Stimulated activated CD8-positive, alpha-beta memory T cell treated with anti-CD3 and anti-CD28 coated beads, Interleukin-4, amount 100 ng/mL, for 48 hours (primary cell): ENCODE measurements at regions not wholly inside any gene's neighbourhood (a gene's known extent, or its start where the extent isn't known, plus 50 kb on each side); places are given as distances from the start of the nearest gene placed in this dataset.

Experiments used
- DNase-seq: peaks from one replicate; pipeline ENCODE4 v3.0.0-alpha.2; 2020

DNA sequence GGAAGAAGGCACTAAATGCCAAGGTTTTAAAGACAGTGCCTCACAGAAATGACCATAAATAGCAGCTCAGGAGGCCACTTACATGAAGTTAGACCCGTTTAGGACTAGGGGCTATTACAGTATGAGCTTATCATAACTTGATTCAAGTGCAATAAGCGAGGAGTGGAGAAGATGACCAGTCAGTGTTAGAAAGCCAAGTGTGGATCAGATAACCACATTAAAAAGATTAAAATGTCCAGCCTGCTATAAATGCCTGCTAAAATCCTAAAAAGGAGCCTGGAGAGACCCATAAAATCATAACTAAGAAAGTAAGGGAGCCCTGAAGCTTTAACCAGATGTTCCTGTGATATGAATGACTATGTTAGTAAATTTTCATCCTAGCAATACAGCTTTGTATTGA lies 117.5 kb upstream of the ZNF521 start:
- DNase-seq = no peak

DNA sequence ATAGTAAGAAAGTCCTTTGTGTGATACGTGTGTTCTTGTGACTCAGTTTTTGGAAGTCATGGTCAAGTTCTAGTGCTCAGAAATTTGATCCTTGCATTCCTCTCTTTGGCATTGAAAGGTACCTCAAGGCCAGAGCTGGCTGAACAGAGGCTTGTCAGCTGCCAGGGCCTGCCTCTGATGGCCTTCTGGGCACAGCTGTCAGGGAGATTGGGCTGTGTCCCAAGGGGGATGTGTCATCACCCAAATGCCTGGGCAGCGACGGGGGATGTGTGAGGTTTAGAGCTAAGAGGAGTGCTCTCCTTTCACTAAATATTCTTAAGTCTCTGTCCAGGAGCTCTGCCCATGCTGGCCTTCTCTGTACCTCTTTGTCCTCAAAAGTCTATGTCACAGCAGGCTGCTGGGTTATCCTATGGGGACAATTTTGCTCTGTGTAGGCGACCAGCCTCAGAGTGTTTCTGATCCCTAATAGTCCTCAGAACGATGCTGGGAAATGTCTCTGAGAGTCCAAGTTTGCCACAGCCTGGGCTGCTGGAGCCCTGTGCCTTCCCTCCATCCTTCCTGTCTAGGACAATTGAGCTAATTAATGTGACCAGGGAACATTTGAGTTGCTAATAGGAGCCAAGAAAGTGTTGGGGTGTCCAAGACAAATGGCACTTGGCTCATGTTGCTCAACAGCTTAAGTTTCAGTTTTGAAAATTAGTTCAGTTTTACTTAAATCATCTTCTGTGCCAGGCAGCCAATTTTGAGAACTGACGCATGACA lies 115.4 kb upstream of the ZNF521 start:
- no peak for DNase-seq

DNA sequence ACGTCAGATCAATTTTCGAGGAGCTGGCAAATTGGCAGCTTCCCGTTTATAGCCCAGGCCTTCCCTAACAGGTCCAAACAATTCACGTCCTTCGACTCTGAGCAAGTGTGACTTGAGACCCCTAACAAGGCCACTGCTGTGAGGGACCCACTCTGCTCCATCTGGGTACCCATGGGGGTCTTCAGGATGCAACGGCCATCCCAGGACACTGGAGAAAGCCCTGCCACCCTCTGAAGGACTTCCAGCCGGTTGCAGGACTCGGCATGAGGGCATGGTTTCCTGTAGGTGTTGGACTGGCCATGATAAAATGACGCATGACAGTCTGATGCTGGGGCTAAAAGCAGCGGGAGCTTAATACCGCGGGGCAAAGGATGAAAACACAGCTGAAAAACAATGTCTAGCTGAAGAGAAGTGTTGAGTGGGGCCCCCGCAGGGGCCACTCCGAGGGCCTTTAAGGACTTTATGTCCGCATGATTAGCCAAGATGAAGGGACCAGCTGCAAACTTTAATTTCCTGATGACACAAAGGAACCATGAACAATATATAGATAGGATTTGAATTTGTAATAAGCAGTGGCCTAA lies 113.3 kb upstream of the ZNF521 start:
- DNase-seq = no peak

DNA sequence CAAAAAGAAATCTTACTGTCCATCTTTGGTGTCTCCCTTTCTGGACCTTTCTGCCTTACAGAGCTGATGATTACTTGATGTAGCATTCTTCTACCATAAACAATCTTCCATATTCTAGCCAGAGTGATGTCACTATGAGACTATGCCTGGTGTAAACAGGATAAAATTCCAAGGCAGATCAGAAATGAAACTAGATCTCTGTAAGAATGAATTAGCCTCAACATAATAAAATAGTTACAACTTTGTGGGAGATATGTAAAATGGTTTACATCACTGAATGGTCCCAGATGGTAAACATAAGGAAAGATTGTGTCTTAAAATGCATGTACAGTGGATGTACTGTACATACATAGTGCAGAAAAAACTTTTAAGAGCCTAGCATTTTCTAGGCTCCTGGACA lies 112.3 kb upstream of the ZNF521 start:
- DNase-seq = no peak

DNA sequence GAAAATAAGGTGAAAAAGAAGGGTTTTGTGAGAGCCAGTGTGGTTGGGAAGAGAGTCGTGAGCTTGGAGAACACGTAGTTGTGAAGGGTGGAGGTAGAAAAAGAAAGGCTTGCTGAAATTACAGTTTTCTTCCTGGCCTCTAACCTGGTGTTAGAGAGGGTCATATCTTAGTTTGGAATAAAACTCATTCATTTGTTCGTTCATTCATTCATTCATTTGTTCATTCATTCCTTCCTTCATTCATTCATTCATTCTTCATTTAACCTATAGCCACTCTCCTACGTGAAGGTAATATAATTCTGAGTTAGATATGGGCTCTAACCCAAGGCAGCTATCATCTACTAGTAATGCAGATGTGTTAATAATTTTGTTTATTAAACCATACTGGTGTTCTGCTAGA lies 111.8 kb upstream of the ZNF521 start:
- DNase-seq = no peak

DNA sequence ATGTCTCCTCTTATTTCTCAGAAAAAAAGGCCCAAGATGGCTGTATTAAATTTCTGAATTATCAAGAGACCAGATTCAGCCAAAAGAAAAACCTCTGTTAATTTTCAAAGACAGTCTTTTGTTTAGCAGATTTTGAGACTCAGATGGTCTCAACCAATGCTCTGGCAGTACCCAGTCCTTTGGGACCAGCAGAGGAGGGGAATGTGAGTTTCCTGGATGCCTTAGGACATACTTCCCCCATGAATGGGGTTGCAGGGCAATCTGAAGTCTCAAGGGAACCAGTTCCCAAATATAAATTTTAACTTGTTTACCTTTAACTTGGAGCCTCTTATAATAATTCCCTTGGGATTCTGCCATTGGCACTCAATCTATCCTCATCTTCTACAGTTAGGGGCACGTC lies 107.8 kb upstream of the ZNF521 start:
- no peak for DNase-seq

DNA sequence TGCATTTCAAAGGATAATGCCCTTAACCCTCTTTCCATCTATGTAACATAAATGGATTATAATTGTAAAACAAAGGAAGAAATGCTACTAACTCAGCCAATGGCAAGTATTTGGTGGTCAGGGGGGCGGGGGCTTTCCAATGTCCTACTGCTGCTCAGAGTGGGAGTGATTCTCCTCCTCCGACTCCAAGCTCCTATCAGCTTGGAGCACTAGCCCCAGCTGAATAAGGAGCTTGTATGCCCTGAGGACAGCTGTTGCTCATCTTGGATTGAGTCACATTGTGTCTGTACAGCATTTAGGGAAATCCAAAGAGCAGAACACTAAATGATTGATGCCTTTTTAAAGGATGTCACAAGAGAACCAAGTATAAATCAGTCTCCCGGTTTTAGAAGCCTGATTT lies 105.6 kb upstream of the ZNF521 start:
- DNase-seq = no peak

DNA sequence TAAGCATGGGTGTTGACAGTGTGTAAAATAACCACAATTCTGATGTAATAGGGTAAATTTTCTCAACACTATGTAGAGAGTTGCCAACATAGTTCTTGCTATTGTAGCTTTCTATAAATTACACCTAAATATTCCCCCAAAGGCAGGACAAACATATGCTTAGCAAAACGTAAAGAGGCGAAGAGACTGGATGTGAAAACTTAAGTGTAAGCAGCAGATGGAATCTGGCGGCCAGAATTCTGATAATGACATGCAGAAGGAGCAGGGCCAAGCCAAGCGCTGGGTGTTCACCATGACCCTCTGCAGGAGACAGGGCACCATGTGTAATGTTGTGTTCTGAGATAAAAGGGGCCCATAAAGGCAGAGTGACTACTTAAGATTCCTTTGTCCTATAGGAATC lies 105.2 kb upstream of the ZNF521 start:
- DNase-seq = no peak

DNA sequence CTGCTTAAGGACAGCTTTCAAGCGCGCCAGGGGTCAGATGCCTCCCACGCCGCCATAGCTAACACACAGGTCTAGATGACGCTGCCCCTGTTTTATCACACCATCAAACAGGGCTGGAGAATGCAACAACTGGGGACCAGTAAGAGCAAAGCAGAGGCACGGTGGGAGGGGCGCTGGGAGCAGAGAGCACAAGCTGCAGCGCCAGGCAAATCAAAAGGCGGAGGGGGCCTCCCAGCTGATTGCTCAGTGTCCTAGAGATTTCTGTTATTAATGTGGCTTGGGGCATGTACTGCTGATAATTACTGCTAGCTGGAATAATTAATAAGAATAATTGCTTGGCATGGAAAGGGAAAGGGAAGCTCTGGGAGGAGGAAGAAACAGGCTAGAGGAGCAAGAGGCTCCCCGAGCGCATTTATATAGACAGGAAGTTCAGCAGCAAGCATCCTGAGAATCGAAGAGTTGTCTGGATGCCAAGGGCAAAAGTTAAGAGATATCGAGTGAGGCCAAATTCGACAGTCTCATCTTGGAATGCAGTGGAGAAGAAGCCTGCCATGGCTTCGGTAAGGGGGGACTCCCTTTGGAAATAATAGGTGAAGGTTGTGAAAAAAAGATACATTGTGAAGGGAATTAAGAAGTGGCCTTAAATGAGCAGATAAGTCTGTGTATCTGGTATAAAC lies 104.5 kb upstream of the ZNF521 start:
- DNase-seq = no peak

- DNase-seq = no peak
Measured at GRCh38 chr18:25455646-25456045, 103.7 kb upstream of the ZNF521 start.

DNA sequence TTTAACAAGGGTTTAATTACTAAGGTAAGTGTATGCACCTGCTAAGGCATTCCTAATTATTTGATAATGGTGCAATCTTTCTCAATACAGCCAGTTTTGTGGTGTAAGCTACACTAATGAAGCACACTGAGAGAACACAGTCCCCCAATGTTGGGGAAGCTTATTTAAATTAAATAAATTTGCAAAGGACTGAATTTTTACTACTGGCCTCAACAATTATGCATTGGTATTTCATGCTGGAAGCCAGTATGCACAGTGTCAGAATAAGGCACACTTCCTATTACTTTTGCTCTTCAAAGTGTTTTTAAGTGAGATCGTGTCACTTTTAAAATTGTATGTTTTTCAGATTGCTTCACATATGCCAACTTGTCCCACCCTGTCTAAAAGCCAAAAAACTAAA lies 103.2 kb upstream of the ZNF521 start:
- no peak for DNase-seq

DNA sequence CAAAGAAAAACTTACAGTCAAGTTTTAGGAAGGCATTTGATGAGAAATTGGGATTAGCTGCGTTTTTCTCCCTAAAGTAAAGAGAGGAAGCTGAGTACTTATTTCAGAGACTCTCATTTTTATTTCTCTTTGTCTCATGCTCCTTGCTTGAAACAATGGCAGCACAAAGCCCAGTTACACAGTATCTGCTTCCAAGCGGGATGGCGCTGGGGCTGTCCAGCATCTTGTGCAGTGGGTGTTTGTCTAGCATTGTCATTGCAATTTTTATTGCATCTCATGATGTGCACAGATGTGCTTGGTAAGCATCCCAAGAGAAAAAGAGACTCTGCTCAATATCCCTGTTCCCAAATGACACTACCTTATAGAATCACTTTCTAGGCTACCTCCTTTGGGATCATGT lies 102.8 kb upstream of the ZNF521 start:
- DNase-seq = no peak

DNA sequence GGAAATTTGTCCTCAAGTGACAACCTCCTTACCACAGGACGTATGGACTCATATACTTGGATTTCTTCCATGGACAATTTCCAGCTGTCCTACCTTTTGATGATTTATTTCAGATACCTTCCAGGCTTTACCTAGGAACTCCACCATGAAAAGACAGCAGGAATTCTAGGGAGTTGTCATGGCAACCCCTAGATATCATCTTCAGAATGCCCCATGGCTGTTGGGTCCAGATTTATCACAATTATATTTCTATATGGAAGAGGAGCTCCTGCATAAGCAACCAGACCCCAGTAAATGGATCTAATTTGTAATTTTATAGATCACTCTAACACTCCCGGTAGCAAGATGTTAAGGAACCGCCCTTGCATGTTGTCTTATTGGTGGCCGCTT lies 102.3 kb upstream of the ZNF521 start:
- no peak for DNase-seq

DNA sequence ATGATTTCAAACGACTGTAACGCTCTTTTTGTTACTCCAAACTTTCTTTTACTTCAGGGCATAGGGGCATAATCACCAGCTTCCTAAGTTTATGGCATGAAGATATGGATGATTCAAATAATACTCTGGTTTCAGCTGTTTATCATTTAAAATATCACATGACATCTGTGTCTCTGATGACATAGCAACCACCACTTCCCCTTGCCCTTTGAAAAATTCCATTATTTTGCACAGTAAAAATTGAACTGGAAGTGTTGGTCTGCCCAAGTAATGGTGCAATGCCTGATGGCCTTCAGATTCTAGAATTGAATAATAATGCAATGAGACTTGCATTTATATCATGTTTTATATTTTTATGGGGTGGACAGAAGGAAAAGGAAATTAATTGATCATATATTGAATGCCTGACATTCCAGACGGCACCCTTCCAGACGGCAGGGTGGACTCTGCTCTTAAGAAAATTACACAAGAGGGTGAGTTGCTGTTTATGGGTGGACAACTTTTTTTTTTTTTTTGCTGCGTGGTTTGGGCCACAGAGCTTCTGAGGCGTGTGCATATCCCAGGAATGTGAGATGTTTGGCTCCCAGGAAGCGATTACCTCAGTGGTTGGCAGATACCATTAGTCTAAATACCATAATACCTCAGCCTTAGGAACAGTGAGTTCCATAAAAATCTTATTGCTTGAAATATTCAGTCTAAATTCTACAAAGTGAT lies 101.7 kb upstream of the ZNF521 start:
- DNase-seq = no peak

- no peak for DNase-seq
Measured at GRCh38 chr18:25451077-25451658, 99.2 kb upstream of the ZNF521 start.

GRCh38 chr18:25449046-25449445 lies 97.1 kb upstream of the ZNF521 start:
- DNase-seq = no peak

GRCh38 chr18:25446972-25447371 lies 95.0 kb upstream of the ZNF521 start:
- DNase-seq = no peak

- no peak for DNase-seq
Measured at GRCh38 chr18:25445430-25445829, 93.5 kb upstream of the ZNF521 start.

GRCh38 chr18:25443776-25444175 lies 91.8 kb upstream of the ZNF521 start:
- DNase-seq = no peak

GRCh38 chr18:25435149-25435782 lies 83.3 kb upstream of the ZNF521 start:
- no peak for DNase-seq

DNA sequence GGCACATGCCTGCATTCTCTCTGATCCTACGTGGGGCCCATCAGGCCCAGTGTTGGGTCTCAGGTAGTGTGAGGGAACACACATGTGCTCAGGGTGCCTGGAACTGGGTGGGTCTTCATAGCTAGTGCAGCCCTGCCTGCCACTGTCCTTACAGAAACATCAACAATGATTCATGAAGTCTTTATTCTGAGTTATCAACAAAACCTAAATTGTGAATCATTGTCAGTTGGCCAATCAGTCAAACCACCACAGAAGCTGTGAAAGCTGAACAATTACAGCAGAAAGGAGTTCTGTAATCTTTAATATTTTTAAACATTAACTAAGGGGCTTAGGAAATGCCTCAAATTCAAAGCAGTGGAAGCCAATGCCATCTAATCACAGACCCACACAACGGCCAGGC lies 82.8 kb upstream of the ZNF521 start:
- no peak for DNase-seq

DNA sequence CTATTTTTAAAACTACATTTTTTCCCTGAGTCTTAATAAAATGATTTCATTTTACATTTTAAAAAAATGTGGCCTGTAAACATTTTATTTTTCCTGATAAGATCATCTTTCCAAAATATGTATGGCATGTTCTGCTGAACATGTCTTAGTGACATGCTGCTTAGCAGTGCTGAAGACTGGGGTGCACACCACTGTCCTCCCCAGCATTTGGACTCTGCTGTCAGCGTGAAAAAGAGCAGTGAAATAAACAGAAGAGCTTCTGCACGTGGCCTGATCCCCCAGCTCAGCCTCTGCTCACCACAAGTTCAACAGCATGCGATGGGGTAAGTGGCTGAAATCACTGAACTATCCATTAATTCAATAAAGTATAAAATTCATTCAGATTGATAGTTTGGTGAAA lies 81.6 kb upstream of the ZNF521 start:
- DNase-seq = no peak

DNA sequence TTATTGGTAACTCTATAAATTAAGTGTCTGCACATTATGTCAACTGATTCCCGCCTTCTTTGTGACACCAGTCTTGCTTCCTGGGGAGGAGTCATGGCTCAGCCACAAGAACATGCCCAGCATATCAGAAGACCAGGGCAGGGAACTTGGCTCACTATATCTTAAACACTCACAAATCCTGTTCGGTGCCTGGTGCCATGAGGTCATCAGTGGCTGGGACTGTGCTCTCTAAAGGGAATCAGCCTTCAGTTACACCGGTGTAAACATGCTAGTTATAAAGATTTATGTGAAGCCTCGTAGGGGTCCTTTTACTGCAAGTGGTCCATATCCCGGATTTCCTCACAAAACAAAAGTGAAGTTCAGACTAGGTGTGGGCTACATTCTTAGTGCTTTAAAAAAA lies 73.1 kb upstream of the ZNF521 start:
- DNase-seq = no peak
